ENCODE measurements at regions not wholly inside any gene's neighbourhood (a gene's known extent, or its start where the extent isn't known, plus 50 kb on each side); places are given as distances from the start of the nearest gene placed in this dataset.

GRCh38 chr6:132927713-132928112, 113.3 kb downstream of the RPS12 start:
- TF ChIP-seq POLR2AphosphoS5 (IDR thresholded peaks at IDR 0.05) (no peak), CTCF (IDR thresholded peaks at IDR 0.05) (no peak), EP300 (IDR thresholded peaks at IDR 0.05) (no peak), POLR2A (IDR thresholded peaks at IDR 0.05) (no peak)
- Histone ChIP-seq H3K9me3 (no peaks in the 10 kb centered on the region), H3K27me3 (no peaks in the 10 kb centered on the region), H3K4me1 (no peaks in the 10 kb centered on the region), H3K27ac (no peak overlapping the region), H3K4me3 (no peak overlapping the region), H3K36me3 (no peaks in the 10 kb centered on the region)
- DNase-seq, result no peak
- intact Hi-C loops (cut with DNase I), result no loop called here
- WGBS, 2 donors, result 88 to 90% methylated on average over 4 of the region's 4 CpGs

GRCh38 chr6:132929141-132929540, 114.8 kb downstream of the RPS12 start:
- intact Hi-C loops (cut with DNase I), result no loop called here
- 53 to 77% methylated on average over 4 of the region's 4 CpGs for WGBS, 2 donors
- Histone ChIP-seq H3K4me3 (no peak overlapping the region), H3K27me3 (no peaks in the 10 kb centered on the region), H3K9me3 (no peaks in the 10 kb centered on the region), H3K36me3 (no peaks in the 10 kb centered on the region), H3K4me1 (no peaks in the 10 kb centered on the region), H3K27ac (no peak overlapping the region)
- TF ChIP-seq POLR2AphosphoS5 (IDR thresholded peaks at IDR 0.05) (no peak), CTCF (IDR thresholded peaks at IDR 0.05) (no peak), EP300 (IDR thresholded peaks at IDR 0.05) (no peak)
- no peak for DNase-seq

GRCh38 chr6:132931313-132931712, 116.9 kb downstream of the RPS12 start:
- Histone ChIP-seq H3K9me3 (no peaks in the 10 kb centered on the region), H3K27ac (no peak overlapping the region), H3K27me3 (no peaks in the 10 kb centered on the region), H3K4me3 (no peak overlapping the region), H3K36me3 (no peaks in the 10 kb centered on the region), H3K4me1 (no peaks in the 10 kb centered on the region)
- DNase-seq, result no peak
- intact Hi-C loops (cut with DNase I), result no loop called here
- 78 to 83% methylated on average over 6 of the region's 6 CpGs for WGBS, 2 donors
- TF ChIP-seq POLR2A (IDR thresholded peaks at IDR 0.05) (no peak), POLR2AphosphoS5 (IDR thresholded peaks at IDR 0.05) (no peak), CTCF (IDR thresholded peaks at IDR 0.05) (no peak), EP300 (IDR thresholded peaks at IDR 0.05) (no peak)

GRCh38 chr6:132931936-132932514, 117.7 kb downstream of the RPS12 start:
- H3K27me3 ChIP-seq, result no peaks in the 10 kb centered on the region
- WGBS, 2 donors, result 38 to 68% methylated on average over 5 of the region's 5 CpGs
- no peaks in the 10 kb centered on the region for H3K4me1 ChIP-seq
- no peaks in the 10 kb centered on the region for H3K36me3 ChIP-seq
- intact Hi-C loops (cut with DNase I), result no loop called here
- no peaks in the 10 kb centered on the region for H3K9me3 ChIP-seq
- no peak for DNase-seq
- H3K4me3 ChIP-seq, result no peak overlapping the region
- TF ChIP-seq POLR2A (IDR thresholded peaks at IDR 0.05) (no peak), CTCF (IDR thresholded peaks at IDR 0.05) (no peak), POLR2AphosphoS5 (IDR thresholded peaks at IDR 0.05) (no peak), EP300 (IDR thresholded peaks at IDR 0.05) (no peak)
- H3K27ac ChIP-seq, result no peak overlapping the region

- no peak overlapping the region for H3K27ac ChIP-seq
- H3K4me3 ChIP-seq, result no peak overlapping the region
- H3K4me1 ChIP-seq, result no peaks in the 10 kb centered on the region
- 84 to 87% methylated on average over 9 of the region's 9 CpGs for WGBS, 2 donors
- no peaks in the 10 kb centered on the region for H3K9me3 ChIP-seq
- no peak for DNase-seq
- no peaks in the 10 kb centered on the region for H3K27me3 ChIP-seq
- intact Hi-C loops (cut with DNase I), result no loop called here
- no peaks in the 10 kb centered on the region for H3K36me3 ChIP-seq
- TF ChIP-seq POLR2A (IDR thresholded peaks at IDR 0.05) (no peak), POLR2AphosphoS5 (IDR thresholded peaks at IDR 0.05) (no peak), EP300 (IDR thresholded peaks at IDR 0.05) (no peak), CTCF (IDR thresholded peaks at IDR 0.05) (no peak)
Measured at GRCh38 chr6:132932588-132932987, 118.2 kb downstream of the RPS12 start.
